GM12878 (cell line): ENCODE measurements at regions not wholly inside any gene's neighbourhood (a gene's known extent, or its start where the extent isn't known, plus 50 kb on each side); places are given as distances from the start of the nearest gene placed in this dataset.

Experiments used
- ATAC-seq: fragments of 200-7000 bp; cut with Tn5 transposase; 3 replicates; pipeline ENCODE4 v1.9.1; 2020; ENCODE audit warnings: mild to moderate bottlenecking, moderate library complexity
- BruUV-seq: library from RNA; stranded (reverse); fragments of 400-500 nt; replicated peaks from 2 replicates; lab custom pipeline; 2021; lab: Mats Ljungman, UMichigan
- CTCF ChIA-PET: fragments of 300-600 bp; sonication (Branson Sonifier 250); formaldehyde crosslinking; extraction: SDS; loops from one replicate; lab custom pipeline; 2021; ENCODE audit warnings: inconsistent platforms; lab: Yijun Ruan, JAX
- POLR2A ChIA-PET: fragments of 350-600 bp; formaldehyde crosslinking; extraction: SDS; loops from one replicate; lab custom pipeline; 2021; ENCODE audit warnings: inconsistent platforms; lab: Charles Lee
- RAD21 ChIA-PET: fragments of 300-600 bp; sonication (Branson Sonifier 250); formaldehyde crosslinking; loops from one replicate; lab custom pipeline; 2023; ENCODE audit warnings: antibody characterized with exemption; ENCODE audit not compliant: unreplicated experiment; lab: Charles Lee
- SMC1A ChIA-PET: fragments of 300-600 bp; sonication (Branson Sonifier 250); formaldehyde crosslinking; loops from one replicate; lab custom pipeline; 2023; ENCODE audit not compliant: unreplicated experiment, uncharacterized antibody; lab: Charles Lee
- DNase-seq: peaks from one replicate; pipeline ENCODE4 v3.0.0-alpha.2; 2011; ENCODE audit warnings: low read depth, low spot score
- FAIRE-seq: peaks from 3 replicates; lab custom pipeline; 2011; peaks lifted over from hg19 to GRCh38; lab: Jason Lieb, UNC
- H2AFZ ChIP-seq: 2 replicates; pipeline ENCODE4 v1.6.0; 2011; ENCODE audit warnings: low read depth, low read length, control low read depth; ENCODE audit not compliant: control insufficient read depth
- H3K27ac ChIP-seq: 2 replicates; pipeline ENCODE4 v1.5.1; 2011; ENCODE audit warnings: control low read depth; ENCODE audit not compliant: control insufficient read depth, insufficient read depth
- H3K27me3 ChIP-seq, 2 experiments: replicated peaks in 1 of 2; 2 replicates each; pipeline versions ENCODE4 v1.6.0 to v1.6.1; 2011; ENCODE audit warnings: low read length in 1 of 2; ENCODE audit not compliant: control insufficient read depth in 2 of 2, insufficient read depth in 2 of 2
- H3K36me3 ChIP-seq, 2 experiments: 2 replicates each; pipeline ENCODE4 v1.5.1; 2011; ENCODE audit warnings: low read length in 1 of 2; ENCODE audit not compliant: control insufficient read depth in 2 of 2, insufficient read depth in 2 of 2
- H3K4me1 ChIP-seq: 2 replicates; pipeline ENCODE4 v1.6.1; 2011; ENCODE audit warnings: mild to moderate bottlenecking, low read length, moderate library complexity, mixed read lengths; ENCODE audit not compliant: control insufficient read depth, insufficient read depth
- H3K4me2 ChIP-seq: 2 replicates; pipeline ENCODE4 v1.6.0; 2011; ENCODE audit warnings: control low read depth; ENCODE audit not compliant: control insufficient read depth, insufficient read depth
- H3K4me3 ChIP-seq: fragments of 200-600 bp; sonication (generic); 2 replicates; pipeline ENCODE4 v1.5.1; 2016
- H3K79me2 ChIP-seq: 2 replicates; pipeline ENCODE4 v1.6.0; 2011; ENCODE audit warnings: low read length; ENCODE audit not compliant: control insufficient read depth, insufficient read depth
- H3K9ac ChIP-seq: 2 replicates; pipeline ENCODE4 v1.8.0; 2011; ENCODE audit warnings: low read length, control low read depth, mixed read lengths; ENCODE audit not compliant: control insufficient read depth, insufficient read depth
- H3K9me3 ChIP-seq: replicated peaks from 3 replicates; pipeline ENCODE4 v1.5.1; 2011; ENCODE audit warnings: mild to moderate bottlenecking, low read length; ENCODE audit not compliant: control insufficient read depth, insufficient read depth
- H4K20me1 ChIP-seq: 2 replicates; pipeline ENCODE4 v1.6.0; 2011; ENCODE audit not compliant: control insufficient read depth, insufficient read depth
- ASH2L ChIP-seq: fragments of 300-600, 200-600 bp; sonication (generic); IDR thresholded peaks from 2 replicates; pipeline ENCODE4 v1.6.1; 2017; ENCODE audit warnings: low read depth, mild to moderate bottlenecking, borderline replicate concordance
- CUX1 ChIP-seq: IDR thresholded peaks from 2 replicates; pipeline ENCODE4 v1.6.1; 2012; ENCODE audit warnings: improper control_type of control experiment, low read depth, low read length; ENCODE audit not compliant: insufficient replicate concordance
- ESRRA ChIP-seq: IDR thresholded peaks from 2 replicates; pipeline ENCODE4 v1.6.1; 2012; ENCODE audit warnings: mild to moderate bottlenecking, low read length, improper control_type of control experiment
- KLF5 ChIP-seq: fragments of 450-650 bp; IDR thresholded peaks from 2 replicates; pipeline ENCODE4 v1.6.1; 2014; ENCODE audit warnings: mild to moderate bottlenecking; ENCODE audit not compliant: partially characterized antibody
- MXI1 ChIP-seq: fragments of 150-350 bp; IDR thresholded peaks from 2 replicates; pipeline ENCODE4 v1.6.1; 2011; ENCODE audit warnings: low read depth, mild to moderate bottlenecking, inconsistent platforms, low read length, improper control_type of control experiment
- RAD21 ChIP-seq: IDR thresholded peaks from 2 replicates; pipeline ENCODE4 v1.6.1; 2011; ENCODE audit warnings: mild to moderate bottlenecking, low read depth, low read length, moderate library complexity; ENCODE audit not compliant: insufficient read depth
- RCOR1 ChIP-seq: conservative IDR thresholded peaks from 2 replicates; pipeline ENCODE4 v1.6.1; 2012; ENCODE audit warnings: low read depth, low read length, improper control_type of control experiment
- TCF3 ChIP-seq: IDR thresholded peaks from 2 replicates; pipeline ENCODE4 v1.6.1; 2012; ENCODE audit warnings: low read depth, mild to moderate bottlenecking, low read length, borderline replicate concordance; ENCODE audit not compliant: insufficient read depth
- ZBTB33 ChIP-seq: fragments of 450-650 bp; IDR thresholded peaks from 2 replicates; pipeline ENCODE4 v1.6.1; 2017; ENCODE audit warnings: mild to moderate bottlenecking
- WGBS: methylation state at CpG from one replicate; pipeline ENCODE4 v1.1.6; 2016; ENCODE audit warnings: low lambda C conversion rate; ENCODE audit not compliant: insufficient replicate concordance, insufficient coverage; ENCODE audit errors: missing lambda C conversion rate; 5-methylcytosine and 5-hydroxymethylcytosine counted together
- in situ Hi-C: fragments of 300-500 bp; cut with MboI; formaldehyde crosslinking; loops from 9 replicates; pipeline ENCODE4 v1.14.3; 2018; ENCODE audit warnings: mixed read lengths
- intact Hi-C: fragments of 100-400 bp; cut with micrococcal nuclease; formaldehyde crosslinking; loops from one replicate; pipeline ENCODE4 v1.14.2; 2022; ENCODE audit not compliant: unreplicated experiment

- H3K9me3 ChIP-seq: no peaks in the 10 kb centered on the region
- ChIA-PET RAD21 (no interaction called here), POLR2A (no interaction called here), CTCF (no interaction called here), SMC1A (interaction anchor here (1.0 kb wide), 1 partner anchor 11 kb away, joined by 3 read pairs; no protein-coding TSS in a partner anchor)
- TF ChIP-seq TCF3 (no peak), RAD21 (no peak), RCOR1 (no peak), KLF5 (no peak), ESRRA (no peak), ZBTB33 (no peak), CUX1 (no peak), ASH2L (no peak), MXI1 (no peak)
- no peaks in the 10 kb centered on the region for H3K79me2 ChIP-seq
- no peak for DNase-seq
- no peak overlapping the region for H3K4me2 ChIP-seq
- intact Hi-C loops (no loop called here), in situ Hi-C loops (loop anchor here (5.0 kb wide), 1 partner anchor 51 kb away; no protein-coding TSS in a partner anchor)
- ATAC-seq: no peak
- H3K4me3 ChIP-seq: no peak overlapping the region
- H3K27ac ChIP-seq: no peak overlapping the region
- H3K36me3 ChIP-seq: no peaks in the 10 kb centered on the region
- H2AFZ ChIP-seq: no peak overlapping the region
- H3K27me3 ChIP-seq: no peaks in the 10 kb centered on the region
- H3K9ac ChIP-seq: no peak overlapping the region
- H3K4me1 ChIP-seq: no peaks in the 10 kb centered on the region
- H4K20me1 ChIP-seq: no peaks in the 10 kb centered on the region
- no TSS peak for BruUV-seq
- WGBS: 7% methylated on average over 2 of the region's 2 CpGs
- no peak for FAIRE-seq
Observed at GRCh38 chr2:45236268-45236667, 227.0 kb upstream of the SIX2 start.
